ENCODE measurements at regions not wholly inside any gene's neighbourhood (a gene's known extent, or its start where the extent isn't known, plus 50 kb on each side); places are given as distances from the start of the nearest gene placed in this dataset.

GRCh38 chr3:6097556-6097955, 763.4 kb upstream of the GRM7 start:
- no peaks in the 10 kb centered on the region for H3K9me3 ChIP-seq (ENCODE audit: insufficient read depth, low read length)
- H3K4me3 ChIP-seq (ENCODE audit: insufficient read depth, low read length, poor library complexity, severe bottlenecking), result no peak overlapping the region
- no peaks in the 10 kb centered on the region for H4K20me1 ChIP-seq (ENCODE audit: low read depth, low read length)
- H3K4me2 ChIP-seq (ENCODE audit: low read depth, low read length, poor library complexity, severe bottlenecking), result no peak overlapping the region
- H3K79me2 ChIP-seq (ENCODE audit: insufficient read depth, low read length), result no peaks in the 10 kb centered on the region
- H3K9ac ChIP-seq (ENCODE audit: low read length), result no peak overlapping the region
- H3K36me3 ChIP-seq (ENCODE audit: low read length), result no peaks in the 10 kb centered on the region
- no peak overlapping the region for H2AFZ ChIP-seq (ENCODE audit: low read depth, low read length, severe bottlenecking)
- TF ChIP-seq CTCF (IDR thresholded peaks at IDR 0.05; ENCODE audit: insufficient read depth, low read length, poor library complexity, severe bottlenecking) (no peak), EZH2phosphoT487 (conservative IDR thresholded peaks at IDR 0.05; ENCODE audit: low read length) (no peak)
- no peaks in the 10 kb centered on the region for H3F3A ChIP-seq (ENCODE audit: insufficient read depth)
- H3K9me2 ChIP-seq (replicated peaks; ENCODE audit: insufficient read depth, low read length), result no peaks in the 10 kb centered on the region
- H3K27ac ChIP-seq (ENCODE audit: low read depth, low read length), result no peak overlapping the region
- no peaks in the 10 kb centered on the region for H3K27me3 ChIP-seq (ENCODE audit: low read length)

GRCh38 chr3:6098516-6099157, 762.3 kb upstream of the GRM7 start:
- Histone ChIP-seq H3K36me3 (ENCODE audit: low read length) (no peaks in the 10 kb centered on the region), H3K4me2 (ENCODE audit: low read depth, low read length, poor library complexity, severe bottlenecking) (no peak overlapping the region), H3K9me3 (ENCODE audit: insufficient read depth, low read length) (no peaks in the 10 kb centered on the region), H3K27me3 (ENCODE audit: low read length) (no peaks in the 10 kb centered on the region), H3K4me3 (ENCODE audit: insufficient read depth, low read length, poor library complexity, severe bottlenecking) (no peak overlapping the region), H3F3A (ENCODE audit: insufficient read depth) (no peaks in the 10 kb centered on the region), H3K27ac (ENCODE audit: low read depth, low read length) (no peak overlapping the region), H3K9ac (ENCODE audit: low read length) (no peak overlapping the region), H3K9me2 (replicated peaks; ENCODE audit: insufficient read depth, low read length) (no peaks in the 10 kb centered on the region), H3K79me2 (ENCODE audit: insufficient read depth, low read length) (no peaks in the 10 kb centered on the region), H4K20me1 (ENCODE audit: low read depth, low read length) (no peaks in the 10 kb centered on the region), H2AFZ (ENCODE audit: low read depth, low read length, severe bottlenecking) (no peak overlapping the region)
- TF ChIP-seq EZH2phosphoT487 (conservative IDR thresholded peaks at IDR 0.05; ENCODE audit: low read length), result no peak
- no peak for TF ChIP-seq CTCF (IDR thresholded peaks at IDR 0.05; ENCODE audit: insufficient read depth, low read length, poor library complexity, severe bottlenecking)

GRCh38 chr3:6099458-6100075, 761.3 kb upstream of the GRM7 start:
- Histone ChIP-seq H3K27ac (ENCODE audit: low read depth, low read length) (no peak overlapping the region), H3K4me3 (ENCODE audit: insufficient read depth, low read length, poor library complexity, severe bottlenecking) (no peak overlapping the region), H4K20me1 (ENCODE audit: low read depth, low read length) (no peaks in the 10 kb centered on the region), H3K4me2 (ENCODE audit: low read depth, low read length, poor library complexity, severe bottlenecking) (no peak overlapping the region), H3K79me2 (ENCODE audit: insufficient read depth, low read length) (no peaks in the 10 kb centered on the region), H3K9me3 (ENCODE audit: insufficient read depth, low read length) (no peaks in the 10 kb centered on the region), H3K36me3 (ENCODE audit: low read length) (no peaks in the 10 kb centered on the region), H3K9me2 (replicated peaks; ENCODE audit: insufficient read depth, low read length) (no peaks in the 10 kb centered on the region), H3K27me3 (ENCODE audit: low read length) (no peaks in the 10 kb centered on the region), H3K9ac (ENCODE audit: low read length) (no peak overlapping the region), H3F3A (ENCODE audit: insufficient read depth) (no peaks in the 10 kb centered on the region), H2AFZ (ENCODE audit: low read depth, low read length, severe bottlenecking) (no peak overlapping the region)
- no peak for TF ChIP-seq CTCF (IDR thresholded peaks at IDR 0.05; ENCODE audit: insufficient read depth, low read length, poor library complexity, severe bottlenecking)
- TF ChIP-seq EZH2phosphoT487 (conservative IDR thresholded peaks at IDR 0.05; ENCODE audit: low read length), result no peak
